ENCODE measurements at regions not wholly inside any gene's neighbourhood (a gene's known extent, or its start where the extent isn't known, plus 50 kb on each side); places are given as distances from the start of the nearest gene placed in this dataset.
A peak's percentile ranks its signal among the peaks of the same experiment; 100 is the strongest.

- DNase-seq, result no peak
Measured at GRCh38 chr7:70907259-70908247, 224.4 kb upstream of the GALNT17 start.

GRCh38 chr7:70913924-70914323, 218.0 kb upstream of the GALNT17 start:
- no peak for DNase-seq

- DNase-seq, result no peak
Measured at GRCh38 chr7:70915067-70915466, 216.9 kb upstream of the GALNT17 start.

DNA sequence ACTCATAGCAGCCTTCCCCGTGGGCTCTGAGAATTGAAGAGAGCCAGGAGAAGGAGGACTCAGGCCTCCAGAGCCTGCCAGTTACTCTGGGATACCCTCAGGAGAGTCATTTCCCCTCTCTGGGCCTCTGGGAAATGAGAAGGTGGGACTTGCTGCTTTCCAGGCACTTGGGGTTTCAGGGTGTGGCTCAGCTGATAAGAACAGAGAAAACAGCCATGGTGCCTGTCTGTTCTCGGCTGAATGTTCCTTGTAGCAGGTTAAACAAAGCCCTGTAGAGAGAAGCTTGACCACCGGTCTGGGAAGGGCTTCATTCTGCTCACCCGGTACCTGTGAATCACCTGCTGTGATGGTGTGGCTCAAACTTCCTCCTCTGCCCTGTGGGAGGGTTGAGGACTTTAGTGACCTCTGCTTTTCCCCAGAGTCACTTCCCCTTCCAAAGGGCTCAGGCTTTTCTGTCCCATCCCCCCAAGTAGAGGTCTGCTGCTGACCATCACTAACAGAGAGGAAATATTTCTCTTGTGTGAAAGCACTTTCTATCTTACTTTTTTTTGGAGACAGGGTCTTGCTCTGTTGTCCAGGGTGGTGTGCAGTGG, 212.4 kb upstream of the GALNT17 start:
- no peak for DNase-seq

- DNase-seq, result peak; percentile 24
Measured at GRCh38 chr7:70920876-70921275, 211.1 kb upstream of the GALNT17 start.

DNA sequence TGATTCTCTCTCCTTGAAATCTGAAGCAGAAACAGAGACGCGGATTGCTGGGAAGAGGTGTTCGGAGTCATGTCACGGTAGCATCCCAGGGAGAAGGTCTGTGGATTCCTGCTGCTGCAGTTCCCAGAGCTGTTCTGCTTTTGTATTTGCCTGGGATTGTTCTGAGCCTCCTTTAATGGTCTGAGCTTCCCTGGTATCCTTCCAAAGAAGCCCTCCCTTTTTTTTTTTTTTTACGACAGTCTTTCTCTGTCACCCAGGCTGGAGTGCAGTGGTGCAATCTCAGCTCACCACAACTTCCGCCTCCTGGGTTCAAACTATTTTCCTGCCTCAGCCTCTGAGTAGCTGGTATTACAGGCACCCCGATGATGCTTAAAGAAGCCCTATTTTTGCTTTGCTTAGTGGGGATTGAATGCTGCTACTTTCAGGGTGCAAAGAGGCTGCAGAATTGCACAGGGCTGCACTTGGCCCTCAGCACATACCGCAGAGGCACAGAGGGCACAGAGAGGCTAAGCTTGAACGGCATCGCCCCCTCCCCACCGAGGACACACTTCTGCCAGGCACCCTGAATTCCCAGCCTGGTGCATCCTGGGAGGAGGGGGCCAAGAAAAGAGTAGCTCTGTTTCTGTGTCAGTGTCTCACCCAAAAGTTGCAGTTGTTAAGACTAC, 208.6 kb upstream of the GALNT17 start:
- DNase-seq, result peak; percentile 12

GRCh38 chr7:70925411-70926115, 206.4 kb upstream of the GALNT17 start:
- no peak for DNase-seq

DNA sequence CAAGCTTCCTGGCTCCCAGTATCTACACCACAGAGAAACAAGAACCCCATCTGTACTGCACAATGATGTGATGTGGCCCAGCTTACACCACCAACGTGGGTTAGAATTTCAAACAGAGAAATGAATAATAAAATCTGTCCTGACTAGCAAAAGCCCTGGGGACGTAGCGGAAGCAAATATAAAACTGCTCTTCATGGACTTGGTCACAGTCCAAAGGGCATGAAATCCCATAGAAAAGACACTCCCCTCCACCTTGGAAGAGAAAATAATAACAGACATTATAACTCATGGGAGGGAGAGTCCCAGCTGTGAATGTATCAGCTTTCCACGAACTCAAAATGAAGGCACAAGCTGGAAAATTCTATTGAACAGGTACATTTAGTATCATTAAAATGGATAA, 205.3 kb upstream of the GALNT17 start:
- no peak for DNase-seq

- no peak for DNase-seq
Measured at GRCh38 chr7:70935311-70935710, 196.6 kb upstream of the GALNT17 start.

DNA sequence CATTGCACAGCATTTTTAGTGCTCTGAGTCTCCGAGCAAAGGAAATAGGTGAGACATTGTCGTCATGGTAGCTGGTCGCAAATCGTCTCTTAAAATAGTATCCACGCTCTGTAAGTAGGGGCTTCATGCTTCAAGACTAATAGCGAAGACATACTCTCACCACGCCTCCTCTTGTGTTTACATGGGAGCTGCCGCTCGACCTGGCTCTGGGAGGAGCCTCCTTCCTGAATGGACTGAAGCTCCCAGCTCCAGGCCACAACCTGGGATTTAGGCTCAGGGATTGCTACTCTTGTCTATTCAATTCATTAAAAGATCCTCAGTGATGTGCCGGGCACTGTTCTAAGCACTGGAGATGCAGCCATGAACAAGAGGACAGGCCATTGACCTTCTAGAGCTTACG, 196.1 kb upstream of the GALNT17 start:
- DNase-seq, result no peak

GRCh38 chr7:70937424-70937823, 194.5 kb upstream of the GALNT17 start:
- no peak for DNase-seq

- no peak for DNase-seq
Measured at GRCh38 chr7:70940597-70940996, 191.3 kb upstream of the GALNT17 start.

- no peak for DNase-seq
Measured at GRCh38 chr7:70942791-70943190, 189.2 kb upstream of the GALNT17 start.

- DNase-seq, result no peak
Measured at GRCh38 chr7:70944516-70944915, 187.4 kb upstream of the GALNT17 start.

GRCh38 chr7:70947181-70947580, 184.8 kb upstream of the GALNT17 start:
- DNase-seq, result no peak

DNA sequence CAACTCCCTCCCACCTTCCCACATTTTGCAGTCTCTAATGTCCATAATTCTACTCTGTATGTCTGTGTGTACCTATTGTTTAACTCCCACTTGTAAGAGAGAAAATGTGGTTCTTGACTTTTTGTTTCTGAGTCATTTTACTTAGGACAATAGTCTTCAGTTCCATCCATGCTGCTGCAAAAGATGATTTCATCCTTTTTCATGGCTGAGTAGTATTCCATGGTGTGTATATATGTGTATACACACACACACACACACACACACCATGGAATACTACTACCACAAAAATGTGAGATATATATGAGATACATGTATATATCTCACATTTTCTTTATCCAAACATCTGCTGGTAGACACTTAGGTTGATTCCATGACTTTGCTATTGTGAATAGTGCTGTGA, 182.1 kb upstream of the GALNT17 start:
- no peak for DNase-seq

DNA sequence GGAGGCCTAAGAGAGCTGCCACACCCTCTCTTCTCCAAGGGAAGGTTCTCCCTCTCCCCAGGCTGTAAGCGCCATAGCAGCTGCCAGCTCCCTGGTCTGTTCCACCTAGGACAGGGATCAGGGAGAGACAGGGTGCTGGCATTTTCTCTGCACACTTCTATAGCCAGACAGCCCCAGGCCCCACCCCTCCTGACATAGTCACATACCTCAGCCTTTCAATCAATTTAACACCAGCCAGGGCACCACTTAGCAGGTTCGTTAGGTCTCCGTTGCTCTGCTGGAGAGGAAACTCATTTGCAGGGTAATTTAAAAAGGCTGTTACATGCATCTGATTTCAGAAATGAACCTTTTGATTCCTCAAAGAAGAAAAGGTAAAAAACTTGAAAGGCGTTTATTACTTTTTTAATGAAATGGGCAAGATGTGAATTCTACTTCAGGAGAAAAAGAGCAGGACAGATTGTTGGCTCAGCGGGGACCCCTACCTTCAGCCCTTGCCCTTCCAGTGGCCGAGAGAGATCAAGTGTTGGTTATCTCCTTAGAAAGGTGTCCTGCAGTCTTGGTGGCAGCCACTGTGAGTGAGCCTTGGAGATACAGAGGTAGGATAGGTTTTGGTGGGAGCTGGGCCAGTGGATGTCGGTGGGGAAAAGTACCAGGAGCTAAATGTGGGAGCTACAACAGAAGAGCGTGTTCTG, 180.5 kb upstream of the GALNT17 start:
- no peak for DNase-seq

DNA sequence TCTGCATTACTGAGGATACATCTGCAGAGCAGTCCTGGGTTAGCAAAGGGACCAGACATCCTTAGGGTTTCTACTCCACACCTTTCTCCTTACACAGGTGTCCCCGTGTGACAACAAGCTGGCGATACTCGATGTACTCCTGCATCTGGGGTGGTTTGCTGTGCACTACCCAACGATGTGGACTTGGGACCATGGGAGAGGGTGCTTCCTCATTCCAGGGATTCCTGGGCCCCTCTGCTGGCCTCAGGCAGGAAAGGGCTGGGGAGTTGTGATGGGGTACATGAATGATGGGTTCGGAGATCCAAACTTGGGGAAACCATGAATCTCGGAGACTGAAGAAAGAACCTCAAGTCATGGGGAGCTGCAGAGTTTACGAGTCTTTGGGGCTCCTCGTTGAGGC, 179.6 kb upstream of the GALNT17 start:
- DNase-seq, result no peak

DNA sequence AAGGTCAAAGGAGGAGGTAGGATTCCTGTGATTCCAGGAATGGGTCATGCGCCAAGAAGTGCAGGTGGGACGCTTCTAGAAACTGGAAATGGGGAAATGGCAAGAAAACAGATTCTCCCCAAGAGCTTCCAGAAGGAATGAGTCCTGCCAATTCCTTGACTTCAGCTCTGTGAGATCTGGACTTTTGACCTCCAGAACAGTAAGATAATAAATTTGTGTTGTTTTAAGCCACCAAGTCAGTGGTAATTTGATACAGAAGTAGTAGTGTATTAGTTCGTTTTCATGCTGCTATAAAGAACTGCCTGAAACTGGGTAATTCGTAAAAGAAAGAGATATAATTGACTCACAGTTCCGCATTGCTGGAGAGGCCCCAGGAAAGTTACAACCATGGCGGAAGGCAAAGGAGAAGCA, 178.6 kb upstream of the GALNT17 start:
- no peak for DNase-seq

GRCh38 chr7:70953796-70954195, 178.1 kb upstream of the GALNT17 start:
- no peak for DNase-seq

- DNase-seq, result no peak
Measured at GRCh38 chr7:70972693-70973092, 159.3 kb upstream of the GALNT17 start.

GRCh38 chr7:70975754-70976153, 156.2 kb upstream of the GALNT17 start:
- no peak for DNase-seq

GRCh38 chr7:70986297-70986696, 145.6 kb upstream of the GALNT17 start:
- DNase-seq, result no peak
